ENCODE measurements at regions not wholly inside any gene's neighbourhood (a gene's known extent, or its start where the extent isn't known, plus 50 kb on each side); places are given as distances from the start of the nearest gene placed in this dataset.

GRCh38 chr10:58971796-58972491 is 204.5 kb upstream of the PHYHIPL start:
- DNase-seq, result no peak

- no peak for DNase-seq
Measured at GRCh38 chr10:58972576-58973234, 203.7 kb upstream of the PHYHIPL start.

GRCh38 chr10:58973235-58973595 is 203.2 kb upstream of the PHYHIPL start:
- DNase-seq, result no peak

GRCh38 chr10:58976254-58976653 is 200.2 kb upstream of the PHYHIPL start:
- no peak for DNase-seq

GRCh38 chr10:58979711-58980110 is 196.7 kb upstream of the PHYHIPL start:
- DNase-seq, result no peak

GRCh38 chr10:58980826-58981415 is 195.5 kb upstream of the PHYHIPL start:
- DNase-seq, result no peak

- DNase-seq, result no peak
Measured at GRCh38 chr10:58981846-58982245, 194.6 kb upstream of the PHYHIPL start.

- no peak for DNase-seq
Measured at GRCh38 chr10:58982470-58983239, 193.8 kb upstream of the PHYHIPL start.

- no peak for DNase-seq
Measured at GRCh38 chr10:58985216-58985615, 191.2 kb upstream of the PHYHIPL start.

GRCh38 chr10:58989486-58990039 is 186.9 kb upstream of the PHYHIPL start:
- no peak for DNase-seq

GRCh38 chr10:58990693-58991092 is 185.8 kb upstream of the PHYHIPL start:
- DNase-seq, result no peak

- DNase-seq, result no peak
Measured at GRCh38 chr10:58991856-58992255, 184.6 kb upstream of the PHYHIPL start.

GRCh38 chr10:58992830-58993460 is 183.5 kb upstream of the PHYHIPL start:
- no peak for DNase-seq

- DNase-seq, result no peak
Measured at GRCh38 chr10:58993480-58994221, 182.8 kb upstream of the PHYHIPL start.

GRCh38 chr10:58994226-58995057 is 182.0 kb upstream of the PHYHIPL start:
- no peak for DNase-seq

GRCh38 chr10:58995058-58995596 is 181.3 kb upstream of the PHYHIPL start:
- no peak for DNase-seq

GRCh38 chr10:58996063-58996462 is 180.4 kb upstream of the PHYHIPL start:
- DNase-seq, result no peak

GRCh38 chr10:58996866-58997265 is 179.6 kb upstream of the PHYHIPL start:
- DNase-seq, result no peak

GRCh38 chr10:58998924-58999713 is 177.3 kb upstream of the PHYHIPL start:
- DNase-seq, result no peak
